ENCODE measurements at regions not wholly inside any gene's neighbourhood (a gene's known extent, or its start where the extent isn't known, plus 50 kb on each side); places are given as distances from the start of the nearest gene placed in this dataset.
A peak's percentile ranks its signal among the peaks of the same experiment; 100 is the strongest.

DNA sequence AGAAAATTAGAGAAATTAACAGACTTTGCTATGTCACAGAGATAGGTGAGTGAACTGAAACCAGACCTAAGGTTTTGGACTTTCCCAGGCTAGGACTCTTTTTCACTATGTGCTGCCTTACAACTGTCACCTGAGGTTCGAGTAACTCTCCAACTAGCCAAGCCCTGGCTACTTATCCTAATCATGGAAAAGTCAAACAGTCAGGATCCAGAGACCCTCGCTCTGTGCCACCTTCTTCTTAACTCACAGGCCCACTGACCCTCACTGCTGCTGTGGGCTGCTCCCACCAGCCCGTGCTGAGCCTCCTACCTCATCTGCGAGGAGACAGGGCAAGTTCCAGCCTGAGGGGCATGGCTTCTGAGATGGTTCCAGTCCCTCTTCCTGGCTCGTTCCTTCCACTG is 211.4 kb upstream of the KLF14 start:
- Histone ChIP-seq H3K27ac (ENCODE audit: low read depth, low read length) (no peak overlapping the region), H3K36me3 (ENCODE audit: insufficient read depth, low read length) (no peaks in the 10 kb centered on the region), H3K4me1 (ENCODE audit: insufficient read depth, low read length) (peaks cover 23% of the 10 kb centered on the region), H3K9me3 (ENCODE audit: insufficient read depth, low read depth, low read length) (no peaks in the 10 kb centered on the region), H3K27me3 (ENCODE audit: insufficient read depth, low read length) (no peaks in the 10 kb centered on the region), H3K9ac (ENCODE audit: low read depth, low read length) (no peak overlapping the region), H3K4me3 (ENCODE audit: low read length) (no peak overlapping the region)
- 91% methylated on average over 5 of the region's 5 CpGs for WGBS

DNA sequence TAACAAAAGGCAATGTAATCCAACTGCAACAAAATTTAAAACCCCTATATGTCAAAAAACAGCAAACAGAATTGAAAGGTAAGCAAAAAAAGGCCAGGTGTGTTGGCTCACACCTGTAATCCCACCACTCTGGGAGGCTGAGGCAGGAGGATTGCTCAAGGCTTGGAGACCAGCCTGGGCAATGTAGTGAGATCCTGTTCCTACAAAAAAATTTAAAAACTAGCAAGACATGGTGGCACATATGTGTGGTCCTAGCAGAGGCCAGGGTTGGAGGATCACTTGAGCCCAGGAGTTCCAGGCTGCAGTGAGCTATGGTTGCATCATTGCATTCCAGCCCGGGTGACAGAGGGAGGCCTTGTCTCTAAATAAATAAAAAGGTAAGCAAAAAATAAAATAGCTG is 212.1 kb upstream of the KLF14 start:
- no peak overlapping the region for H3K27ac ChIP-seq (ENCODE audit: low read depth, low read length)

DNA sequence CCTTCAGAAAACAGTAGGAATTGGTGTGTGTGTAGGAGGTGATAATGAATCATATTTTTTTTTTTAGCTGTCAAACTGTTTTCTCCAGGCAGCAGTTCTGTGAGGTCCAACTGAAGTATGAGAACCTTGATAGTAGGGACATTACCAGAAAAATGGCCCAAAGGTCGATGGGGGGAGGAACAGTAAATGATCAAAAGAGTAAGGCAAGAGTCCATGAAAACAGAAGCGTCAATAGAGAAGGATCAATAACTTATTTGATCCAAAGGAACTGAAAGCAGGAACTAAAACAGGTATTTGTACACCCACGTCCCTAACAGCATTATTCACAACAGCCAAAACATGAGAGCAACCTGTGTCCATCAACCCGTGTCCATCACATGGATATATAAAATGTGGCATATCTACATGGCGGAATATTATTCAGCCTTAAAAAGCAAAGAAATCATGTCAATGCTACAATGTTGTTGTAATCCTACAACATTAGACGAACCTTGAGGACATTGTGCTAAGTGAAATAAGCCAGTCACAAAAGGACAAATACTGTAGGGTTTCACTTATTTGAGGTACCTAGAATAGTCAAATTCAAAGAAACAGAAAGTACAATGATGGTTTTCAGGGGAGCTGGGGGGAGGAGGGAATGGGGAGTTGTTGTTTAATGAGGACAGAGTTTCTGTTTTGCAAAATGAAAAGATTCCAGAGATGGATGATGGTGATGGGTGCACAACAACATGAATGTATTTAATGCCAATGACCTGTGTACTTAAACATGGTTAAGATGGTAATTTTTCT is 214.0 kb upstream of the KLF14 start:
- H3K9ac ChIP-seq (ENCODE audit: low read depth, low read length), result no peak overlapping the region
- H3K4me3 ChIP-seq (ENCODE audit: low read length), result no peak overlapping the region
- H3K27me3 ChIP-seq (ENCODE audit: insufficient read depth, low read length), result no peaks in the 10 kb centered on the region
- H3K4me1 ChIP-seq (ENCODE audit: insufficient read depth, low read length), result peaks cover 18% of the 10 kb centered on the region
- H3K36me3 ChIP-seq (ENCODE audit: insufficient read depth, low read length), result no peaks in the 10 kb centered on the region
- H3K9me3 ChIP-seq (ENCODE audit: insufficient read depth, low read depth, low read length), result no peaks in the 10 kb centered on the region
- WGBS, result 94% methylated on average over 6 of the region's 6 CpGs
- no peak overlapping the region for H3K27ac ChIP-seq (ENCODE audit: low read depth, low read length)

More for the DNA sequence above, 212.1 kb upstream of the KLF14 start:
- Histone ChIP-seq H3K4me3 (ENCODE audit: low read length) (no peak overlapping the region), H3K9ac (ENCODE audit: low read depth, low read length) (no peak overlapping the region), H3K36me3 (ENCODE audit: insufficient read depth, low read length) (no peaks in the 10 kb centered on the region), H3K4me1 (ENCODE audit: insufficient read depth, low read length) (peaks cover 16% of the 10 kb centered on the region), H3K27me3 (ENCODE audit: insufficient read depth, low read length) (no peaks in the 10 kb centered on the region), H3K9me3 (ENCODE audit: insufficient read depth, low read depth, low read length) (no peaks in the 10 kb centered on the region)
- WGBS, result 63% methylated on average over 1 of the region's 1 CpG

GRCh38 chr7:130948822-130949221 is 214.8 kb upstream of the KLF14 start:
- Histone ChIP-seq H3K9ac (ENCODE audit: low read depth, low read length) (no peak overlapping the region), H3K27ac (ENCODE audit: low read depth, low read length) (no peak overlapping the region), H3K4me1 (ENCODE audit: insufficient read depth, low read length) (peaks cover 15% of the 10 kb centered on the region), H3K36me3 (ENCODE audit: insufficient read depth, low read length) (no peaks in the 10 kb centered on the region), H3K4me3 (ENCODE audit: low read length) (no peak overlapping the region), H3K27me3 (ENCODE audit: insufficient read depth, low read length) (no peaks in the 10 kb centered on the region), H3K9me3 (ENCODE audit: insufficient read depth, low read depth, low read length) (no peaks in the 10 kb centered on the region)
- 100% methylated on average over 1 of the region's 1 CpG for WGBS

- WGBS, result 83% methylated on average over 1 of the region's 2 CpGs
- Histone ChIP-seq H3K4me3 (ENCODE audit: low read length) (no peak overlapping the region), H3K27me3 (ENCODE audit: insufficient read depth, low read length) (no peaks in the 10 kb centered on the region), H3K36me3 (ENCODE audit: insufficient read depth, low read length) (no peaks in the 10 kb centered on the region), H3K9ac (ENCODE audit: low read depth, low read length) (no peak overlapping the region), H3K27ac (ENCODE audit: low read depth, low read length) (no peak overlapping the region), H3K4me1 (ENCODE audit: insufficient read depth, low read length) (peaks cover 15% of the 10 kb centered on the region), H3K9me3 (ENCODE audit: insufficient read depth, low read depth, low read length) (no peaks in the 10 kb centered on the region)
Observed at GRCh38 chr7:130949550-130949949, 215.5 kb upstream of the KLF14 start.

DNA sequence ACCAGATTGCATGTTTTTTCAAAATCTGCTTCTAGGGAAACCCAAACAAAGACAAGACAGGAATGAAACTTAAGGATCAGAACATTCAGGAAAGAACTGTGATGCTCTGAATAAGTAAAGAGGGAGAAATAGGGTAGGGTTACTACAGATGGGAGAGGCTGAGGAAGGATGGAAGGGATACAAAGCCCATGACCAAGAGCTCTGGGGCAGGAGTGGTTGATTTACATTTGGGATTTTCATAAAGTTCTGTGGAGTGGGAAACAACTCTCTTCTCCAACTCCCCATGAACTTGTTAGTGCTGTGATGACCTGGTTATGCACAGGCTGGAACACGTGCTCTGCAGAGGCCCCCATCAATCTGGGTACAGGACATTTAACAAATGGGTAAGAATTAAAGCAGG is 216.0 kb upstream of the KLF14 start:
- 90% methylated on average over 1 of the region's 1 CpG for WGBS
- H3K4me1 ChIP-seq (ENCODE audit: insufficient read depth, low read length), result peaks cover 15% of the 10 kb centered on the region
- no peaks in the 10 kb centered on the region for H3K36me3 ChIP-seq (ENCODE audit: insufficient read depth, low read length)
- no peak overlapping the region for H3K4me3 ChIP-seq (ENCODE audit: low read length)
- no peaks in the 10 kb centered on the region for H3K27me3 ChIP-seq (ENCODE audit: insufficient read depth, low read length)
- H3K9me3 ChIP-seq (ENCODE audit: insufficient read depth, low read depth, low read length), result no peaks in the 10 kb centered on the region
- no peak overlapping the region for H3K27ac ChIP-seq (ENCODE audit: low read depth, low read length)
- H3K9ac ChIP-seq (ENCODE audit: low read depth, low read length), result no peak overlapping the region

GRCh38 chr7:130950741-130951140 is 216.7 kb upstream of the KLF14 start:
- Histone ChIP-seq H3K27ac (ENCODE audit: low read depth, low read length) (no peak overlapping the region), H3K9me3 (ENCODE audit: insufficient read depth, low read depth, low read length) (no peaks in the 10 kb centered on the region), H3K9ac (ENCODE audit: low read depth, low read length) (no peak overlapping the region), H3K36me3 (ENCODE audit: insufficient read depth, low read length) (no peaks in the 10 kb centered on the region), H3K4me1 (ENCODE audit: insufficient read depth, low read length) (peaks cover 15% of the 10 kb centered on the region), H3K27me3 (ENCODE audit: insufficient read depth, low read length) (no peaks in the 10 kb centered on the region), H3K4me3 (ENCODE audit: low read length) (no peak overlapping the region)
- 95% methylated on average over 6 of the region's 6 CpGs for WGBS

- H3K27ac ChIP-seq (ENCODE audit: low read depth, low read length), result peak overlapping the region; percentile 24; the same call in 1 of the 2 replicates
- H3K9ac ChIP-seq (ENCODE audit: low read depth, low read length), result no peak overlapping the region
- 93% methylated on average over 14 of the region's 14 CpGs for WGBS
- H3K27me3 ChIP-seq (ENCODE audit: insufficient read depth, low read length), result no peaks in the 10 kb centered on the region
- peaks cover 15% of the 10 kb centered on the region for H3K4me1 ChIP-seq (ENCODE audit: insufficient read depth, low read length)
- no peak overlapping the region for H3K4me3 ChIP-seq (ENCODE audit: low read length)
- H3K36me3 ChIP-seq (ENCODE audit: insufficient read depth, low read length), result no peaks in the 10 kb centered on the region
- H3K9me3 ChIP-seq (ENCODE audit: insufficient read depth, low read depth, low read length), result no peaks in the 10 kb centered on the region
Observed at GRCh38 chr7:130951303-130951975, 217.4 kb upstream of the KLF14 start.

- no peaks in the 10 kb centered on the region for H3K27me3 ChIP-seq (ENCODE audit: insufficient read depth, low read length)
- H3K4me3 ChIP-seq (ENCODE audit: low read length), result no peak overlapping the region
- H3K27ac ChIP-seq (ENCODE audit: low read depth, low read length), result peak overlapping the region; percentile 24; the same call in 1 of the 2 replicates
- peaks cover 15% of the 10 kb centered on the region for H3K4me1 ChIP-seq (ENCODE audit: insufficient read depth, low read length)
- no peak overlapping the region for H3K9ac ChIP-seq (ENCODE audit: low read depth, low read length)
- WGBS, result 92% methylated on average over 16 of the region's 16 CpGs
- no peaks in the 10 kb centered on the region for H3K36me3 ChIP-seq (ENCODE audit: insufficient read depth, low read length)
- H3K9me3 ChIP-seq (ENCODE audit: insufficient read depth, low read depth, low read length), result no peaks in the 10 kb centered on the region
Observed at GRCh38 chr7:130951976-130952876, 218.2 kb upstream of the KLF14 start.

GRCh38 chr7:130953196-130953595 is 219.2 kb upstream of the KLF14 start:
- Histone ChIP-seq H3K27ac (ENCODE audit: low read depth, low read length) (no peak overlapping the region), H3K36me3 (ENCODE audit: insufficient read depth, low read length) (no peaks in the 10 kb centered on the region), H3K9me3 (ENCODE audit: insufficient read depth, low read depth, low read length) (no peaks in the 10 kb centered on the region), H3K9ac (ENCODE audit: low read depth, low read length) (no peak overlapping the region), H3K4me1 (ENCODE audit: insufficient read depth, low read length) (peaks cover 15% of the 10 kb centered on the region), H3K4me3 (ENCODE audit: low read length) (no peak overlapping the region), H3K27me3 (ENCODE audit: insufficient read depth, low read length) (no peaks in the 10 kb centered on the region)
- 96% methylated on average over 4 of the region's 4 CpGs for WGBS

All from HUES64 (cell line).